ENCODE measurements at regions not wholly inside any gene's neighbourhood (a gene's known extent, or its start where the extent isn't known, plus 50 kb on each side); places are given as distances from the start of the nearest gene placed in this dataset.

GRCh38 chr3:64464955-64465354 is 222.8 kb downstream of the ADAMTS9 start:
- no peaks in the 10 kb centered on the region for H3K9me3 Mint-ChIP-seq (ENCODE audit: unreplicated experiment)
- no peak overlapping the region for H3K4me3 Mint-ChIP-seq (ENCODE audit: unreplicated experiment)
- DNase-seq (ENCODE audit: low spot score): no peak
- H3K27ac Mint-ChIP-seq (ENCODE audit: unreplicated experiment): no peak overlapping the region
- no peak for TF ChIP-seq CTCF (IDR thresholded peaks at IDR 0.05; ENCODE audit: unreplicated experiment)
- no peaks in the 10 kb centered on the region for H3K36me3 Mint-ChIP-seq (ENCODE audit: low read depth, unreplicated experiment)
- peaks cover 17% of the 10 kb centered on the region for H3K4me1 Mint-ChIP-seq (ENCODE audit: unreplicated experiment)
- no peaks in the 10 kb centered on the region for H3K27me3 Mint-ChIP-seq (ENCODE audit: unreplicated experiment)

- no peak overlapping the region for H3K27ac Mint-ChIP-seq (ENCODE audit: unreplicated experiment)
- DNase-seq (ENCODE audit: low spot score): no peak
- peaks cover 17% of the 10 kb centered on the region for H3K4me1 Mint-ChIP-seq (ENCODE audit: unreplicated experiment)
- no peaks in the 10 kb centered on the region for H3K9me3 Mint-ChIP-seq (ENCODE audit: unreplicated experiment)
- no peaks in the 10 kb centered on the region for H3K27me3 Mint-ChIP-seq (ENCODE audit: unreplicated experiment)
- TF ChIP-seq CTCF (IDR thresholded peaks at IDR 0.05; ENCODE audit: unreplicated experiment): no peak
- H3K36me3 Mint-ChIP-seq (ENCODE audit: low read depth, unreplicated experiment): no peaks in the 10 kb centered on the region
- no peak overlapping the region for H3K4me3 Mint-ChIP-seq (ENCODE audit: unreplicated experiment)
These were observed 223.8 kb downstream of the ADAMTS9 start for GRCh38 chr3:64463981-64464380.

GRCh38 chr3:64462203-64462602 is 225.6 kb downstream of the ADAMTS9 start:
- no peak for DNase-seq (ENCODE audit: low spot score)
- no peaks in the 10 kb centered on the region for H3K36me3 Mint-ChIP-seq (ENCODE audit: low read depth, unreplicated experiment)
- H3K4me1 Mint-ChIP-seq (ENCODE audit: unreplicated experiment): peaks cover 6% of the 10 kb centered on the region
- H3K27ac Mint-ChIP-seq (ENCODE audit: unreplicated experiment): no peak overlapping the region
- no peak for TF ChIP-seq CTCF (IDR thresholded peaks at IDR 0.05; ENCODE audit: unreplicated experiment)
- H3K4me3 Mint-ChIP-seq (ENCODE audit: unreplicated experiment): peak overlapping the region; percentile 5
- H3K9me3 Mint-ChIP-seq (ENCODE audit: unreplicated experiment): no peaks in the 10 kb centered on the region
- H3K27me3 Mint-ChIP-seq (ENCODE audit: unreplicated experiment): no peaks in the 10 kb centered on the region

GRCh38 chr3:64460877-64461276 is 226.9 kb downstream of the ADAMTS9 start:
- Mint-ChIP-seq H3K4me1 (ENCODE audit: unreplicated experiment) (peaks cover 3% of the 10 kb centered on the region), H3K27ac (ENCODE audit: unreplicated experiment) (no peak overlapping the region), H3K36me3 (ENCODE audit: low read depth, unreplicated experiment) (no peaks in the 10 kb centered on the region), H3K4me3 (ENCODE audit: unreplicated experiment) (no peak overlapping the region), H3K27me3 (ENCODE audit: unreplicated experiment) (no peaks in the 10 kb centered on the region), H3K9me3 (ENCODE audit: unreplicated experiment) (no peaks in the 10 kb centered on the region)
- DNase-seq (ENCODE audit: low spot score): no peak
- TF ChIP-seq CTCF (IDR thresholded peaks at IDR 0.05; ENCODE audit: unreplicated experiment): no peak

GRCh38 chr3:64460141-64460730 is 227.6 kb downstream of the ADAMTS9 start:
- no peaks in the 10 kb centered on the region for H3K9me3 Mint-ChIP-seq (ENCODE audit: unreplicated experiment)
- no peak overlapping the region for H3K27ac Mint-ChIP-seq (ENCODE audit: unreplicated experiment)
- peaks cover 3% of the 10 kb centered on the region for H3K4me1 Mint-ChIP-seq (ENCODE audit: unreplicated experiment)
- no peak for TF ChIP-seq CTCF (IDR thresholded peaks at IDR 0.05; ENCODE audit: unreplicated experiment)
- no peaks in the 10 kb centered on the region for H3K27me3 Mint-ChIP-seq (ENCODE audit: unreplicated experiment)
- no peak overlapping the region for H3K4me3 Mint-ChIP-seq (ENCODE audit: unreplicated experiment)
- DNase-seq (ENCODE audit: low spot score): no peak
- H3K36me3 Mint-ChIP-seq (ENCODE audit: low read depth, unreplicated experiment): no peaks in the 10 kb centered on the region
